GM10266 (cell line): ENCODE measurements at regions not wholly inside any gene's neighbourhood (a gene's known extent, or its start where the extent isn't known, plus 50 kb on each side); places are given as distances from the start of the nearest gene placed in this dataset.

Experiments used
- DNase-seq: peaks from one replicate; pipeline ENCODE4 v3.0.0; 2012; ENCODE audit errors: extremely low spot score
- TF ChIP-seq, protein P1 (sequence below): IDR thresholded peaks from 2 replicates; pipeline ENCODE4 v1.5.1; 2012; ENCODE audit warnings: mild to moderate bottlenecking, low read depth; ENCODE audit not compliant: control insufficient read depth, insufficient read depth; ENCODE audit errors: missing control alignments

DNA sequence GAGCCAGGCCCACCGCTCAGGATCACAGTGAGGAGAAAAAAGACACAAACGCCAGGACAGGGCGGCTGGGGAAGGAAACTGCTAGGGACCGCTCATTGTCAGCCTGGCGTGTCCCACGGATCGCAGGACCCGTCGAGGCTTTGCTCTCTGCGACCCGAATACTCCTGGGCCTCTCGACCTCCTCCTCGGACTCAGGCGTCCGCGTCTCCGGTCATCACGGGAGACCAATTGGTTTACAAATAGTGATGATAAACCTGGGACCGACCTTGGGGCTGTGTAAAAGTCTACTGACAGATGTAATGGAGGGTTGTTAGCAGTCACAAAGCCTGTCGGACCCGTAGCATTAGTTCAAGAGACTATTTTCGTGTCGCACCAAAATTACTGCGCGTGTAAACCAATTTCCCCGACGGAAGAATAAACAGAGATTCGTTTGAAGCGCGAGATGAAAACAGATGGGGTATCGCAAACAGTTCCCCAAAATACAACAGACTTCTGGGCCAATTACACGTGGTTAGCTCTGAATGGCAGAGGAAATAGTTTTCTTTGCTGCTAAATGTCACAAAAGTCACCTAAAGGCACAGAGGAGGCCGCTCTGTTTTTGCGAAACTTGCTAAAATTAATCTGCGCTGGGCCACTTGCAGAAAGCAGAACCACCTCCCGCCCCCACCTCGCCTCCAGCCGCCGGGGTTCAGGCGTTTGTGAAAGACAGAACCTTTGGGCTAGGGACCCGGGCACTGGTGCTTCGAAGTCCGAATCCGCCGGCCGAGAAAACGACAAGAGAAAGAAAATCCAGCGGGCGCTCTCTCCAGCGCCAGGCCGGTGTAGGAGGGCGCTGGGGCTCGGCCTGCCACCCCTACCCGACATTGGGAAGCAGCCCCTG, 67.6 kb downstream of the FOXD1 start:
- DNase-seq, result peak; percentile 16
- TF ChIP-seq, protein P1, sequence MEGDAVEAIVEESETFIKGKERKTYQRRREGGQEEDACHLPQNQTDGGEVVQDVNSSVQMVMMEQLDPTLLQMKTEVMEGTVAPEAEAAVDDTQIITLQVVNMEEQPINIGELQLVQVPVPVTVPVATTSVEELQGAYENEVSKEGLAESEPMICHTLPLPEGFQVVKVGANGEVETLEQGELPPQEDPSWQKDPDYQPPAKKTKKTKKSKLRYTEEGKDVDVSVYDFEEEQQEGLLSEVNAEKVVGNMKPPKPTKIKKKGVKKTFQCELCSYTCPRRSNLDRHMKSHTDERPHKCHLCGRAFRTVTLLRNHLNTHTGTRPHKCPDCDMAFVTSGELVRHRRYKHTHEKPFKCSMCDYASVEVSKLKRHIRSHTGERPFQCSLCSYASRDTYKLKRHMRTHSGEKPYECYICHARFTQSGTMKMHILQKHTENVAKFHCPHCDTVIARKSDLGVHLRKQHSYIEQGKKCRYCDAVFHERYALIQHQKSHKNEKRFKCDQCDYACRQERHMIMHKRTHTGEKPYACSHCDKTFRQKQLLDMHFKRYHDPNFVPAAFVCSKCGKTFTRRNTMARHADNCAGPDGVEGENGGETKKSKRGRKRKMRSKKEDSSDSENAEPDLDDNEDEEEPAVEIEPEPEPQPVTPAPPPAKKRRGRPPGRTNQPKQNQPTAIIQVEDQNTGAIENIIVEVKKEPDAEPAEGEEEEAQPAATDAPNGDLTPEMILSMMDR, result no peak

- peak; percentile 20 for DNase-seq
- TF ChIP-seq, protein P1, result no peak
Measured at GRCh38 chr5:73380041-73380440, 68.5 kb downstream of the FOXD1 start.

DNA sequence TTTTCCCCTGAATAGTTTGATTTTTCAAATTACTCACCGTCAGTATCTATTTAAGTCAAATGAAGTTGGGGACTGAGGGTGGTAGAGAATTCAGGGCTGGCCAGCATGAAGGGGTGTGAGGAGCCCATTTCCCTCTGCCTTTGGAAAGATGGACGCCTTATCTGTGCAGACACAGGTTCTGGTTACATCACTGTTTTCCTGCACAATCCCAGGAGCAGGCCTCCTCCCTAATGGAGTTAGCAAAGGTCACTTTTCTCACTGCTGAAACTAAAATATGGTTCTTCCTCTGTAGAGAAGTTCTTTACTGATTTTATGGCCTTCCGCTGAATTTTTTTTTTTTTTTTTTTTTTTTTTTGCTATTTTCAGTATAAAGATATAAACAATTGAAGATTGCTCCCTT, 69.1 kb downstream of the FOXD1 start:
- TF ChIP-seq, protein P1, result no peak
- no peak for DNase-seq

DNA sequence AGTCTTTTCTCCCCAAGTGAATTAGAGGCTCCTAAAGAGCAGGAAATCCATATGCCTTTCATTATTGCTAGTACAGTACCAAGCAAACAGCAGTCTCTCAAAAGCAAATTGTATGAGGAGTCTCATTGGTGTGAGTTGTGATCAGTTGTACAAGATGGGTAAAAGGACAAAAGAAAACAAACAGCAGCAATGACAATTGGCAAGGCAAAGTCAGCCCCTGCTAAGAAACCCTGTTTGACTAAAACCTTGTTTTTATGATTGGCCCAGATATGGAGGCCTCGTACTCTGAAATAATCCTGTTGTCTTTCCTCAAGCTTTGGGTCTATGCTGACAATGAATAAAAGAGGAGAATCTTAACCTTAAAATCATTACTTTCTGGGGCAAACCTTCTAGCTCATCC, 69.8 kb downstream of the FOXD1 start:
- TF ChIP-seq, protein P1, result no peak
- DNase-seq, result no peak

GRCh38 chr5:73378070-73378469, 70.5 kb downstream of the FOXD1 start:
- TF ChIP-seq, protein P1, result no peak
- no peak for DNase-seq

DNA sequence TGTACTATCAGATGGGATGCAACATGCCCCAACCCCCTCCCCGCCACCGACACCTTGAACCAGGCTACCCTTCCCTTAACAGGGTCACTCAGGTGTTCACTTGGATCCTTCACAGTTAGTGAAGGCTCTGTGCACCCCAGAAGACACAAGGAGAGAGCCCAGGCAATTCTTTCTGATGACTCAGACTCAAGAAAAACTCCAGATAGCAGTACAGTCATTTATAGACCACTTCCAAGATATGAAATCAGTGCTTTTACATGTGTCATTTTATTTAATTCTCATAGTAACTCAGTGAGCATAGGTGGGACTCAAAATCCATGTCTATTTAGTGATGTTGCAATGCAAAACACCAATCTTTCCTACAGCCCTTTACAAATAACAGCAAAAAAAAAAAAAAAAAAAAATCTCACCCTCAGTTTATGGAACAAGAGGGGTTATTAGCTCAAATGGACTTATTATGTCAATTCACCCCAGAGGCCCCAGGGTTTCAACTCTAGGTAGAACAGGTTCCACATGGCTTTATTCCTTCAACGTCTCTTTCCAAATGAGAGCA, 71.9 kb downstream of the FOXD1 start:
- TF ChIP-seq, protein P1, result no peak

GRCh38 chr5:73375949-73376348, 72.6 kb downstream of the FOXD1 start:
- DNase-seq, result no peak
- TF ChIP-seq, protein P1, result no peak

More for the DNA sequence above, 71.9 kb downstream of the FOXD1 start:
- no peak for DNase-seq
